ENCODE measurements at regions not wholly inside any gene's neighbourhood (a gene's known extent, or its start where the extent isn't known, plus 50 kb on each side); places are given as distances from the start of the nearest gene placed in this dataset.

DNA sequence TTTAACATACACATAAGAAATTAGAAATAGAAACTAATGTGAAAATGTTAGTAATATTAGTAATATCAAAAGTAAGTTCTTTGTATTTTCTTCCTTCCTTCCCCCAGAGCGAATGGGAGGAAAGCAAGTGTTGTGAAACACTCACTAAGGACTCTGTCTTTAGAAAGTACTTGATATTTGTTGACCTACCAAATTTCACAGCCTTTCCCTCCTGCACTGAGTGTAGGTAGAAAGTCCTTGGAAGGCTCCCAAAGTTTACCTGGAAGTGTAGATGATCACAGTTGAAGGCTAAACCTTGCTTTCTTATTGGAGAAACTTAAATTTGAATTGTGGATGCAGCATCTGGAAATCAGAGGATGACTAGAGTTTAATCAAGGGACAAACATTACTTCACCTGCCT, 1459.5 kb upstream of the SPRY2 start:
- DNase-seq = no peak

GRCh38 chr13:81795710-81796109, 1454.8 kb upstream of the SPRY2 start:
- DNase-seq = no peak

GRCh38 chr13:81791641-81792040, 1450.7 kb upstream of the SPRY2 start:
- no peak for DNase-seq

- no peak for DNase-seq
Measured at GRCh38 chr13:81781471-81781870, 1440.5 kb upstream of the SPRY2 start.

GRCh38 chr13:81779876-81780275, 1439.0 kb upstream of the SPRY2 start:
- no peak for DNase-seq

GRCh38 chr13:81778350-81778749, 1437.4 kb upstream of the SPRY2 start:
- no peak for DNase-seq

DNA sequence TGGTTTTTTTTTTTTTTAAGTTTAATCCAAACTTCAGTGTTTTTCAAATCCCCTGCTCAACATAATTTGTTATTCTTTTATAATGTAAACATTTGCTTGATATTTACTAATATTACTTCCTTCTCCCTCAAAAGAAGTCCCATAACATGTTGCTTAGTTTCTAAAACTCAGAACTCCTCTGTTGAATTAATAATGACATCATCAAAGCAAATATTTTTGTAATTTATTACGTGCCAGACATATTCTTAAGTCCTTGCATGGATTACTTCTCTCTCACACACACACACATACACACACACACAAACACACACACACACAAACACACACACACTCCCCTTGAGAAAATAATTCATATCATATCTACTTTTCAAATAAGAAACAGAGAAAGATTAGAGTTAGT, 1432.3 kb upstream of the SPRY2 start:
- DNase-seq = no peak

DNA sequence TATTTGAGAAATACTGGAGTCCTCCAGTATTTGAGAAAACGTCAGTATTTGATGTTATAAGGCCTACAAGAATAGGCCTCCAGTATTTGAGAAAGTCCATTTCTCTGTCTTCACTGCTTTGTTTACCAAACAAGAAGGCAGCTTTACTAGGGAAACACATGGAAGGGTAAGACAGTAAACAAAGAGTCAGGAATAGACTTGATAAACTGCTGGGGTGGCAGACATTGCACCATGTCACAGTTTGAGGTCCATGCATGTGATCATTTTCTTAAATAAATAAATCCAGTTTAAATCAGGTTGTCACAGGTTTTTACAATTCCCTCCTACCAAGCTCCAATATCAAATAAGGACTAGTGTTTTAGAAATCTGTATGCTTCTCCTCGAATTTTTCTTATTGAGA, 1431.0 kb upstream of the SPRY2 start:
- no peak for DNase-seq

DNA sequence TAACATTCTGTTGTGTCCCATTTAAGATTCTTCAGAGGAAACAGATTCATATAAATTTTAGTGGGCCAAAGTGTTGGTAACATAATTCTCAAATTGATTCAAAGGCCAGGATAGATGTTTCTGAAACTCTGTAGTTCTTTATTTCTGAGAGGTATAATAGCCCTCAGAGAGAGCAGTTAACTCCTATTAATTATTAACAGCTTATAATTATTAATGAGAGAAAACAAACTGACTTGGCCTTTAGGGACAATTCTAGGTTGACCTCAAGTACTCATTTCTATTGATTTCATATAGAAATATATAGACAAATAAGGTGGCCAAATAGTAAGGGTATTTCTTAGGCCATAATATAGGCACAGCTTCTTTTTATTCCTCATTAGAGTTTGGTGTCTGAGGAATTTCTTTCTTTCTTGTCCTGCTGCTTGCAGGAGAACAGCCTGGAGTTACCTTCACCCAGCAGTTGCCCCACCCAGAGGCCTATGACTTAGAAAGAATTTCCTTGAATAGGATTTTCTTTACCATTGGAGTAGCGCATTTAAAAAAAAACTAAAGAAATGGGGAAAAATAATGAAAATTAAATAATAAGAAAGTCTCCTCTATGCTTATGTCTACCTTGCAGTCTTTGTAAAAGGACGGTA, 1430.1 kb upstream of the SPRY2 start:
- DNase-seq = peak; percentile 4

DNA sequence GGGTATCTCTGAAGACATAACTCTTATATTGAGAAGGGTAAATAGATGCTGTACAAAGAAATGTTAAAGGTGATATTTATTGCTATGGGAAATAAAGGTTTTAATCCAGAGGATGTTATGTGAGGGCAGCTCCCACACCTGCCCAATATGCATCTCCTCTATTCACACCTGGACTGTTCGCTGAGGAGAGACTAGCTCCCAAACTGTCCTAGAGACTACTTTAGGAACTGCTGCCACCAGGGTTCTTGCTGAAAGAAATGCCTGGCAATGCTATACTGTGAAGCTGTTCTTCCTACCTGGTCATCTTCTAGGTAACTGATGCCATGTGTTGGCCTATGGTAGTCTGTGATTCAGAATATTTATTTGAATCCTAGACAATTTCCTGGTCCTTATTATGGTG, 1421.5 kb upstream of the SPRY2 start:
- no peak for DNase-seq

- no peak for DNase-seq
Measured at GRCh38 chr13:81760316-81760715, 1419.4 kb upstream of the SPRY2 start.

DNA sequence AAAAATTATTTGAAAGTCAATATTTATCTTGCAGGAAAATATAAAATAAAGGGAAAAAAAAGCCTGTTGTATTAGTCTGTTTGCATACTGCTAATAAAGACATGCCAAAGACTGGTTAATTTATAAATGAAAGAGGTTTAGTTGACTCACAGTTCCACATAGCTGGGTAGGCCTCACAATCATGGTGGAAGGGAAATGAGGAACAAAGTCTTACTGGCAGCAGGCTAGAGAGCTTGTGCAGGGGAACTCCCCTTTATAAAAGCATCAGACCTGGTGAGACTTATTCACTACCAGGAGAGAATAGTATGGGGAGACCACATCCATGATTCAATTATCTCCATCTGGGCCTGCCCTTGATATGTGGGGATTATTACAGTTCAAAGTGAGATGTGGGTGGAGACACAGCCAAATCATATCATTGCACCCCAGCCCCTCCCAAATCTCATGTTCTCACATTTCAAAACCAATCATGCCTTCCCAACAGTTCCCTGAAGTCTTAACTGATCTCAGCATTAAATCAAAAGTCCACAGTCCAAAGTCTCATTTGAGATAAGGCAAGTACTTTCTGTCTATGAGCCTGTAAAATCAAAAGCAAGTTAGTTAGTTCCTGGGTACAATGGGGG, 1416.5 kb upstream of the SPRY2 start:
- DNase-seq = no peak

GRCh38 chr13:81745391-81745790, 1404.5 kb upstream of the SPRY2 start:
- no peak for DNase-seq

- no peak for DNase-seq
Measured at GRCh38 chr13:81738364-81738763, 1397.4 kb upstream of the SPRY2 start.

DNA sequence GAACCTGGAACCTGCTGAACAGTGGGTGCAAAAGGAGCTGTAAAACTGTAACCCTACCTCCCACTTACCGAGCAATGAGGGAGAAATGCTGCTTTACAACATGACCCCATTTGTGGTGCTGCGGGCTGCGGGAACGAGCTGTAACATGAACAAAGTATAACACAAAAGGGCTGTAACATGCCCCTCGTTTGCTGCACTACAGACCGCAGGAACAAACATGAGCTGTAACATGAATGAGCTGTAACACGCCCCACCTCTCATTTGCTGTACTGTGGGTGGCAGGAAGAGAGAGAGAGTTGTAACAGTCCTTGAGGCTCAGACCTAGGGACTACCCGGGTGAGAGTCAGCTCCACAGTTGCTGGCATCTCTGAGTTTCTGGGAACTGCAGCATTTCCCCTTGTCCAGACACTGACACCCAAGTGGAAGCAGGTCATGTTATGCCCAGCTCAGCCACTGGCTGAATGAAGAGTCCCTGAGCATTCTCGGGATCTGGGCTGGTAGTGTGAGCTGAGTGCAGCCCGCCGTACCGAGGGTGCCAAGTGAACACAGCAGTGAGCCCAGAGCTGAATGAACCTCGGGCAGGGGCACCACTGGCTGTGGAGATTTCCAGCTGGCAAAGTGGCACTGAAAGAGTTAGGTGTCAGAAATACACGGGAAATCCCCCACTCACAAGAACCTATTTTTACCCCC, 1385.3 kb upstream of the SPRY2 start:
- DNase-seq = no peak

GRCh38 chr13:81722456-81722855, 1381.5 kb upstream of the SPRY2 start:
- DNase-seq = no peak

- no peak for DNase-seq
Measured at GRCh38 chr13:81721400-81721799, 1380.5 kb upstream of the SPRY2 start.

GRCh38 chr13:81714513-81714912, 1373.6 kb upstream of the SPRY2 start:
- DNase-seq = no peak

DNA sequence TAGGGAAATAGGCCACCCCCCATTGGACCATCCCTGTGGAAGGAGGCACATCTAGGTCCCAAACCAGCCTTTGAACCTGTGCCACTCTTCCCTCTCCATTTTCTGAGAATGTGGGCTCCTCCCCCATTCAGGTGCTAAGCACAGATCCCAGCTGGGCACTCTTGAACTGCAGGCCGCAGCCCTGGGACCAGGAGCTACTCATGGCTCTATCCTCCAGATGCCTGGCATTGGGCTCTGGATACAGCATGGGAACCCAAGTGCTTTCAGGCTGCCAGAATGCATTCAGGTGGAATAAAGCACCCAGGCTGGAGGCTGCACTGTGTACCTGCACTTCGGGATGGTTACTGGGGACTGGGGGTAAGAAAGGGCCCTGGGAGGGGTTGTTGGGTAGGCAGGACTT, 1372.3 kb upstream of the SPRY2 start:
- no peak for DNase-seq

GRCh38 chr13:81697826-81698225, 1356.9 kb upstream of the SPRY2 start:
- DNase-seq = no peak

DNA sequence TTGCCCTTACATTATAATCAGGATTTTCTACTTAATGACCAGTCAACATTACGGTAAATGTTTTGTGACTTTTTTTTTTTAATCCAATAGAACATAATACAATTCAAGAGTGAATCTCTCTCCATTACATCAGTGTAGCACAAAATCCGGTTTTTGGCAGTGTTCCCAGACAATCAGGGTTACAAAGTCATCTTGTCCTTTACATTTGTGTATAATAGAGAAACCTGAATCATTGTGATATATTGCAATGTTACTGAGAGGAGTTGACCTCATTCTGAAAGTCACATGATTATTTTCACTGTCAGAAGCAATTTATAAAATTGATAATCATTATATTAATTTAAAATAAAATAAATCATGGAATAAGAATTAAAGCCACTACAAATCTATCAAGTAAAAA, 1346.0 kb upstream of the SPRY2 start:
- no peak for DNase-seq

GRCh38 chr13:81683521-81683920, 1342.6 kb upstream of the SPRY2 start:
- DNase-seq = peak; percentile 24

- DNase-seq = no peak
Measured at GRCh38 chr13:81682081-81682630, 1341.2 kb upstream of the SPRY2 start.
